Neural cell (in vitro differentiated cells): ENCODE measurements at regions not wholly inside any gene's neighbourhood (a gene's known extent, or its start where the extent isn't known, plus 50 kb on each side); places are given as distances from the start of the nearest gene placed in this dataset.

ENCODE experiments used
- H2AFZ ChIP-seq: fragments of 200-600, 300-800 bp; sonication (generic), shearing (Covaris generic); 2 replicates; pipeline ENCODE4 v1.6.0; 2014; ENCODE audit warnings: low read depth, mild to moderate bottlenecking, antibody characterized with exemption, low read length, moderate library complexity
- H3F3A ChIP-seq: fragments of 200-600 bp; shearing (Covaris generic); 2 replicates; pipeline ENCODE4 v1.6.1; 2016; ENCODE audit warnings: mild to moderate bottlenecking, moderate library complexity, mixed read lengths, antibody characterized with exemption, low read length; ENCODE audit not compliant: insufficient read depth, poor library complexity, severe bottlenecking
- H3K27ac ChIP-seq: fragments of 200-600, 300-800 bp; sonication (generic), shearing (Covaris generic); 2 replicates; pipeline ENCODE4 v1.5.1; 2014; ENCODE audit warnings: mild to moderate bottlenecking, low read length, moderate library complexity
- H3K27me3 ChIP-seq: fragments of 300-800, 200-600 bp; sonication (generic), shearing (Covaris generic); 2 replicates; pipeline ENCODE4 v1.6.0; 2014; ENCODE audit warnings: mild to moderate bottlenecking, low read depth, low read length, moderate library complexity; ENCODE audit not compliant: insufficient read depth
- H3K36me3 ChIP-seq: fragments of 300-800, 200-600 bp; sonication (generic), shearing (Covaris generic); 2 replicates; pipeline ENCODE4 v1.5.1; 2014; ENCODE audit warnings: mild to moderate bottlenecking, antibody characterized with exemption, low read length, moderate library complexity; ENCODE audit not compliant: insufficient read depth
- H3K4me2 ChIP-seq: fragments of 300-800, 200-600 bp; sonication (generic), shearing (Covaris generic); 2 replicates; pipeline ENCODE4 v1.6.0; 2014; ENCODE audit warnings: mild to moderate bottlenecking, low read length
- H3K4me3 ChIP-seq: fragments of 300-800, 200-600 bp; sonication (generic), shearing (Covaris generic); 2 replicates; pipeline ENCODE4 v1.5.1; 2014; ENCODE audit warnings: mild to moderate bottlenecking, low read length, moderate library complexity
- H3K79me2 ChIP-seq: fragments of 200-600 bp; shearing (Covaris generic); replicated peaks from 2 replicates; pipeline ENCODE4 v1.6.0; 2014; ENCODE audit warnings: mild to moderate bottlenecking, low read length, moderate library complexity; ENCODE audit not compliant: insufficient read depth
- H3K9ac ChIP-seq: fragments of 300-800, 200-600 bp; sonication (generic), shearing (Covaris generic); 2 replicates; pipeline ENCODE4 v1.6.1; 2016; ENCODE audit warnings: mild to moderate bottlenecking, low read length, mixed read lengths
- H3K9me2 ChIP-seq: fragments of 200-600 bp; shearing (Covaris generic); 2 replicates; pipeline ENCODE4 v1.6.1; 2016; ENCODE audit warnings: mild to moderate bottlenecking, low read length, mixed read lengths; ENCODE audit not compliant: insufficient read depth
- H3K9me3 ChIP-seq: fragments of 200-600, 300-800 bp; sonication (generic), shearing (Covaris generic); 2 replicates; pipeline ENCODE4 v1.6.1; 2016; ENCODE audit warnings: mild to moderate bottlenecking, mixed run types, low read length, moderate library complexity, mixed read lengths
- H4K20me1 ChIP-seq: fragments of 200-600 bp; shearing (Covaris generic); 2 replicates; pipeline ENCODE4 v1.6.1; 2016; ENCODE audit warnings: mild to moderate bottlenecking, mixed run types; ENCODE audit not compliant: insufficient read depth
- CTCF ChIP-seq: fragments of 450-650 bp; IDR thresholded peaks from 2 replicates; pipeline ENCODE4 v1.5.1; 2014; ENCODE audit warnings: antibody characterized with exemption, mild to moderate bottlenecking, moderate library complexity; ENCODE audit not compliant: poor library complexity, severe bottlenecking
- EP300 ChIP-seq: fragments of 450-650 bp; conservative IDR thresholded peaks from 2 replicates; pipeline ENCODE4 v1.6.1; 2014; ENCODE audit warnings: antibody characterized with exemption, mild to moderate bottlenecking, moderate library complexity; ENCODE audit not compliant: poor library complexity, severe bottlenecking
- EZH2 ChIP-seq: fragments of 200-600, 300-800 bp; shearing (Covaris generic), sonication (generic); IDR thresholded peaks from 2 replicates; pipeline ENCODE4 v1.6.1; 2014; ENCODE audit warnings: antibody characterized with exemption, low read length, borderline replicate concordance, mild to moderate bottlenecking; ENCODE audit not compliant: insufficient read depth, poor library complexity, severe bottlenecking
- MXI1 ChIP-seq: fragments of 450-650 bp; conservative IDR thresholded peaks from 2 replicates; pipeline ENCODE4 v1.6.1; 2014; ENCODE audit warnings: antibody characterized with exemption, mild to moderate bottlenecking; ENCODE audit not compliant: poor library complexity, severe bottlenecking
- POLR2AphosphoS5 ChIP-seq: IDR thresholded peaks from 2 replicates; pipeline ENCODE4 v1.6.1; 2012
- RAD21 ChIP-seq: fragments of 450-650 bp; conservative IDR thresholded peaks from 2 replicates; pipeline ENCODE4 v1.6.1; 2014; ENCODE audit warnings: antibody characterized with exemption, mild to moderate bottlenecking, moderate library complexity
- REST ChIP-seq: IDR thresholded peaks from 2 replicates; pipeline ENCODE4 v1.6.1; 2012; ENCODE audit warnings: borderline replicate concordance
- SMC3 ChIP-seq: fragments of 450-650 bp; conservative IDR thresholded peaks from 2 replicates; pipeline ENCODE4 v1.6.1; 2014; ENCODE audit warnings: antibody characterized with exemption, mild to moderate bottlenecking, moderate library complexity; ENCODE audit not compliant: poor library complexity
- TAF1 ChIP-seq: IDR thresholded peaks from 2 replicates; pipeline ENCODE4 v1.6.1; 2012; ENCODE audit warnings: low read depth

GRCh38 chr22:27201276-27201675 is 543.9 kb downstream of the MIAT start:
- Histone ChIP-seq H4K20me1 (no peaks in the 10 kb centered on the region), H2AFZ (no peak overlapping the region), H3F3A (no peaks in the 10 kb centered on the region), H3K9me2 (no peaks in the 10 kb centered on the region), H3K27ac (no peak overlapping the region), H3K4me2 (no peak overlapping the region), H3K27me3 (no peaks in the 10 kb centered on the region), H3K36me3 (no peaks in the 10 kb centered on the region), H3K4me3 (no peak overlapping the region), H3K9ac (no peak overlapping the region), H3K9me3 (no peaks in the 10 kb centered on the region), H3K79me2 (no peaks in the 10 kb centered on the region)
- TF ChIP-seq RAD21 (no peak), TAF1 (no peak), EP300 (no peak), CTCF (no peak), POLR2AphosphoS5 (no peak), REST (no peak), EZH2 (no peak), MXI1 (no peak), SMC3 (no peak)

- Histone ChIP-seq H3K79me2 (no peaks in the 10 kb centered on the region), H3K9me2 (no peaks in the 10 kb centered on the region), H3K9ac (no peak overlapping the region), H3K36me3 (no peaks in the 10 kb centered on the region), H3K9me3 (no peaks in the 10 kb centered on the region), H2AFZ (no peak overlapping the region), H3K27me3 (no peaks in the 10 kb centered on the region), H3K4me3 (no peak overlapping the region), H3K27ac (no peak overlapping the region), H3K4me2 (no peak overlapping the region), H4K20me1 (no peaks in the 10 kb centered on the region), H3F3A (no peaks in the 10 kb centered on the region)
- TF ChIP-seq MXI1 (no peak), CTCF (no peak), EZH2 (no peak), RAD21 (no peak)
Measured at GRCh38 chr22:27201741-27202140, 544.4 kb downstream of the MIAT start.
